GM19238 (cell line): ENCODE measurements at regions not wholly inside any gene's neighbourhood (a gene's known extent, or its start where the extent isn't known, plus 50 kb on each side); places are given as distances from the start of the nearest gene placed in this dataset.
"Not testable (repeated sequence)": the region's sequence is repeated elsewhere in the genome, so short reads cannot be mapped to it uniquely, and the experiment has no call there.

Experiments used
- DNase-seq: peaks from one replicate; pipeline ENCODE4 v3.0.0; 2011; ENCODE audit warnings: low spot score; ENCODE audit not compliant: insufficient read length

DNA sequence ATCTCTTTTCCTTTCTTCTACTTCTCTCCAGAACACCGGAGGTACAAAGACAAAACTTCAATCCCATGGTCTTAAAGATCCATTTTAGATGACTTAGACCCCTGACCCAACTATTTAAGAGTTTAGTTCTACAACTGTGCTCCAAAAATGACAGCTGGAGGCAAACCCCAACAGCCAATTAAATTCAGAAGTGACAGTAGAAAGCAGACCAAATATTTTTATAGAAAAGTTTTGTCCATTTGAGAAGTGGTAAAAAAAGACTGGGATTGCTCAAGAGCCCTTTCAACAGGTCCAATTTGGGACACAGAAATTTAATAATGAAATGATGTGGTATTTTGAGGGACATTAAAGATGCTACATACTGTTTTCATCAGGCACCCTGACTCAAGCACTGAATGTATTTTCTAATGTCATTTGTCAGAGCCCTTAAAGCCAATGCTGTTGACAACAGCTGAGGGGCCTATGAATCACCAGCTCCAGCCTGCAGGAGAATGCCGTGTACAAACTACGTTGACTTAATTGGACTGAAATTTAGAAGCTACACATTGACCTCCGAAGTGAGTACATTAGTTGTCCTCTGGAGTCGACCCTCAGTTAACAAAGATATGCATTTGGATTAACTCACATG is 147.5 kb upstream of the PIK3R1 start:
- DNase-seq = no peak

DNA sequence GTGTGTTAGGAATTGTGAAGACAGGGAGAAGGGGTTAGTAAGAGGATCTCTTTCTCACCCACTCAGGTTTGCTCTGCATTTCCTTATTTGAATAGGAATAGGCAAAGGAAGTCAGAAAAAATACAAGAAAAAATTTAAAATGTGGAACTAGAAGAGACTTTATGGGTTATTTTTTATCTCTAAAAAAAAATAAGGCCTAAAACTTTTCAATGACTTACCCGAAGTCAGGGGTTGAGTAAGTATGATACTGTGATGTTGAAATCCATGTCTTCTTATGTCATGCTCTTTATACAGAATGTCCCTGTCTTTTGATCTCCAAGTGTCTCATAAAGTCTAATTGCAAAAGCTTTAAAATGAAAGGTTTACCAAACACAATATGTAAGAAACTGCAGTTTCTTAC is 148.3 kb upstream of the PIK3R1 start:
- no peak for DNase-seq

DNA sequence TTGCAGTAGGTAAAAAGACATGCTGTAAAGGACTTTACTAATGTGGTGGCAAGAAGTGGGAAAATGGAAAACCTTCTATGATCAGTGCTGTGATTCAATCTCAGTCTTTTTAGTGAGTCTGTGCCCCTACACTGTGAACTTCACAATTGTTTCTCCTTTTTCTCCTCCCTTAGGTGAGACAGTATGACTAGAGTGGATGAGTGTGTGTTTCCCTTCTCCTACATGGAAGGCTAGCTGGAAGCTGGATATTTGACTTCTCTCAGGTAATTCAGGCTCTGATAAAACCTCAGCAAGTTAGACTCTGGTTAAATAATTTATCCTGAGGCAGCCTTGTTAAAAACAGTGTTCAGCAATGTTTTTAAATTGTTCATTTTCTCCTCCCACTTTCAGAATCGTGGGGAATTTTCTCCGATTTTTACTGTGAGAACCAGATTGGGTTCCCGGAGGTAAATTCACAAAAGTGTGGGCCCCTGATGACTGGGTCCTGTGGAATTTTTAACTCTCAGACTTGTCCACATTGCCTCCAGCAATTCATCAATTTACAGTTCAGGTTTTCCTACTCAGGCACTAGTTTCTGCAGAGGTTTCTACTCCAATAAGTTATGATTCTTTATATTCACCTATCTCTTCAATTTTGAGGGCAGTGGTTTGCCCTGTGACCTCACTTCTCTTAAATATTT is 149.1 kb upstream of the PIK3R1 start:
- DNase-seq = no peak

DNA sequence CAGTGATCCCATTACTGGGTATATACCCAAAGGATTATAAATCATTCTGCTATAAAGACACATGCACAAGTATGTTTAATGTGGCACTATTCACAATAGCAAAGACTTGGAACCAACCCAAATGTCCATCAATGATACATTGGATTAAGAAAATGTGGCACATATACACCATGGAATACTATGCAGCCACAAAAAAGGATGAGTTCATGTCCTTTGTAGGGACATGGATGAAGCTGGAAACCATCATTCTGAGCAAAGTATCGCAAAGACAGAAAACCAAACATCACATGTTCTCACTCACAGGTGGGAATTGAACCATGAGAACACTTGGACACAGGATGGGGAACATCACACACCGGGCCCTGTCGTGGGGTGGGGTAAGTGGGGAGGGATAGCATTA is 150.2 kb upstream of the PIK3R1 start:
- not testable (repeated sequence) for DNase-seq

DNA sequence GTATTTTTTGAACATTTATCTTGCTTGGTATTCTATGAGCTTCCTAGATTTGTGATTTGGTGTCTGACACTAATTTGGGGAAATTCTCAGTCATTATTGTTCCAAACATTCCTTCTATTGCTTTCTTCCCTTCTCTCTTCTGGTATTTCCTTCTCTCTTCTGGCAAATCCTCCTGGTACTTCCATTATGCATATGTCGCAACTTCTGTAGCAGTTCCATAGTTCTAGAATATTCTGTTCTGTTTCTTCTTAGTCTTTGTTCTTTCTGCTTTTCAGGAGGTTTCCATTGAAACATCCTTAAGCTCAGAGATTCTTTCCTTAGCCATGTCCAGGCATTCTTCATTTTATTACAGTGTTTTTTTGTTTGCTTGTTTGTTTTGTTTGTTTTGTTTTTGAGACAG is 155.2 kb upstream of the PIK3R1 start:
- no peak for DNase-seq

DNA sequence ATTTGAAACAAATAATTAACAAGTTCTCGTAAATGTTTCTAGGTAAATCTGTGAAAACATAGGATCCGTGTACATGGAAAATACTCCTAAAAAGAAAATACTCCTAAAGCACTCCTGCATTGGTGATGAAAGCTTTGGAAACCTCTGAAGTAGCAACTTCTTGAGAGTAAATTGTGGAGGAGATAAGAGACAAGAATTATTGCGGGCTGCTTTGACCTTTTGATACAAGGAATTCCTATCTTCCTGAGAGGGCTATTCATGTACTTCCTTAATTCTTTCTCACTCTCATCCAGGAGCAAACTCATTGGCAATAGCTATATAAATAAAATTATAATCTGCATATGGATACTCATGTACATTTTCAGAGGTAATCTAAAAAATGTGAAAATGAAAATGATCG is 158.4 kb upstream of the PIK3R1 start:
- DNase-seq = no peak

DNA sequence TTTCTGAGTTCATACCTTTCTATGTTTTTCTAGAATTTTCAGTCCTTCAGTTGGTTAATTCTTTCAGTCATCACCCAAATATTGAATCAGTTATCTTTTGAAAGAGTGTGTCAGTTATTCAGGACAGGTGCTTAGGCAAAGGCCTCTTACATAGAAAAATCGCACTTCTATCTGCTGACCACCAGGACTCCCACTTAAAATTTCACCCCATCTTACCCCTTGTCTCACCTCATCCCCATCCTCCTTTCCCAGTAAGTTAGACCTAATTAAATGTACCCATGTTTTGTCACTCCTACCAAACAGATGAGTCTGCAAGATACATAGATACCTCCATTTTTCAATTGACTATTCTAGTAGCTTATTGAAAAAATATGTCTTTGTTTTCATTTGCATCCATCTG is 159.9 kb upstream of the PIK3R1 start:
- no peak for DNase-seq

DNA sequence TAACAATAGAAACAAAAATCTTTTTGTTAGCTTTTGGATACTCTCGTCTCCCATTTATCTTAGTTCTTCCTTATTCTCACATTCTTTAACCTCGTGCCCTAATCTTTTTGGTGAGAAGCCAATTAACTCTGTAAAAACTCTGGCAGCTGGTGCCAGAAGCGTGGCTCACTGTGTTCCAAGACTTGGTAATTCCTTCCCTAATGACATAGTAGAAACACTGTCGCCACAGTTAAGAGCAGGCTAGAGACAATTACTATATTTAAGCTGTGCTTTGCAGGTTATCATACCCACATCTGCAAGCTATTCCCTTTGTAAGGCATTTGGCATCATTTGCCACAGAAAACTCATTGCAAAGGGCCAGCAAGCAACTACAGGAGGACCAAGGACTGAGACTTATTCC is 160.9 kb upstream of the PIK3R1 start:
- no peak for DNase-seq

DNA sequence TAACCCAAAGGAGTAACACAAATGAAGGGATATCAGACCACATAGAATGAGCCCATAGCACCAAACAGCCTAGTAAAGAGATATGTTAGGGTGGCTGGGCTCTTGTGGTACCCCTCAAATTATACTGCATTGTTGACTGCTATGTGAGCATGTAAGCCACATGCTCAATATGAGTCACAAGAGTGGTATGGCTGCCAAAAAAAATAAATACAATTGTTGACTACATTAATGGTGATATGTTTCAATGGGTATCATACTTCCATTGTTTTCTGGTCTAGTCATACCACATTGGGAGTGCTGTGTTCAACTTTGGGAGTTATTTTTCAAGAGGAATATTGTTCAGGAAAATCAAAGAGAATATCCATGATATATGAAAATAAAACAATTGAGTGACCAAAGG is 162.4 kb upstream of the PIK3R1 start:
- DNase-seq = no peak

DNA sequence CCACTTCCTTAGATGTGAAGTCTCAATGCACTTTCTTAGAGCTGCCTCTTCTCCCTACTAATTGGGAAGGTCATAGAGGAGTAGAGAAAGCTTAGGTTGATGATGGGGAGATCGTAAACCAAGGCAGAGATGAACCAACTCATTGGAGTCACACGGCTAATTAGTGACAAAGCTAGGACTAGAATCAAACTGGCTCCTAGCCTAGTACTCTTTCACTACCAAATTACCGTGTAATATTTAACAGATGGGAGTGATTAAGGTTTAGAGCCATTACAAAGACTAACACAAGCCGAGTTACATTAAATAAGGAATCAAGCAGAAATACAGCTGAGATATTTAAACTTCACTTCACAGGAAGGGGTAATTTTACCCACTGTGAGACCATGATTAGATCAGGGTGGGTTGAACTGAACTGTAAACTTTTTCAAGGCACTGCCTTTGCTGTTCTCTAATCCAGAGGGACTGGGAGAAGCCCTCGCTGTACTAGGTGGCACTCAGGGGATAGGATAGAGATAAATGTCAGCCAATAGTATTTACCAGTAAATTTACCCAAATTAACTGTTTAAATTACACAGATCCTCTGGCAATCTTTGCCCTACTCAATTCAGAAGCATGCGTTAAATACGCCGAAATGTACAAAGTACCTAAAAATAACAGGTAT is 166.4 kb upstream of the PIK3R1 start:
- no peak for DNase-seq

DNA sequence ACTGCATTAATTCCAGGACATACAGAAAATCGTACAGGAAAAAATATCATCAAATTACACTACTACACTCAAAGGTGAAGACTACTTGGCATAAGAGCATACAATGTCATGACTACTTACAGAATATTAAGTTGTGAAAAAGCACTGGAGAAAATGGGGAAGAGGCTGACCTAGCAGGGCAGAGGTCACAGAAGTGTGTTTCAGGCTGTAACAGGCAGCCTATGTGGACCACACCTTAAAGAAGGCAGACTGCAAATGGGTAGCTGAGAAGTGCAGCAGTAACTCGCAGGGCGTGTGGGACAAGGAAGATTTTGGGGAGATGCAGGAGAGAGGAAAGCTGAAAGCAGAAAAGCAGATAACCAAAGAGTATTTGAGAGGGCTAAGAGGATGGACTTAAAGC is 167.0 kb upstream of the PIK3R1 start:
- no peak for DNase-seq

DNA sequence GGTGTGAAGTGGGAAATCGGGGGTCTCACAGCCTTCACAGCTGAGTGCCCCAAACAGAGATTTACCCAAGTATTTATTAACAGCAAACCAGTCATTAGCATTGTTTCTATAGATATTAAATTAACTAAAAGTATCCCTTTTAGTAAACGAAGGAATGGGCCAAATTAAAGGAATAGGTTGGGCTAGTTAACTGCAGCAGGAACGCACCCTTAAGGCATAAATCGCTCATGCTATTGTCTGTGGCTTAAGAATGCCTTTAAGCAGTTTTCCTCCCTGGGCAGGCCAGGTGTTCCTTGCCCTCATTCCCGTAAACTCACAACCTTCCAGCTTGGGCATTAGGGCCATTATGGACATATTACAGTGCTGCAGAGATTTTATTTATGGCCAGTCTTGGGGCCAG is 167.5 kb upstream of the PIK3R1 start:
- DNase-seq = not testable (repeated sequence)

DNA sequence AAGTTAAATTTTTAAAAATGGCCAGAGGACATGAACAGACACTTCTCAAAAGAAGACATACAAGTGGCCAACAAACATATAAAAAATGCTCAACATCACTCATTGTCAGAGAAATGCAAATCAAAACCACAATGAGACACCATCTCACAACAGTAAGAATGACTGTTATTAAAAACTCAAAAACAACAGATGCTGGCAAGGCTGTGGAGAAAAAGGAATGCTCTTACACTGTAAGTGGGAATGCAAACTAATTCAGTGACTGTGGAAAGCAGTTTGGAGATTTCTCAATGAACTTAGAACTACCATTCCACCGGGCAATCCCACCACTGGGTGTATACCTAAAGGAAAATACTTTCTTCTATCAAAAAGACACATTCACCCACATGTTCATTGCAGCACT is 168.5 kb upstream of the PIK3R1 start:
- DNase-seq = no peak

DNA sequence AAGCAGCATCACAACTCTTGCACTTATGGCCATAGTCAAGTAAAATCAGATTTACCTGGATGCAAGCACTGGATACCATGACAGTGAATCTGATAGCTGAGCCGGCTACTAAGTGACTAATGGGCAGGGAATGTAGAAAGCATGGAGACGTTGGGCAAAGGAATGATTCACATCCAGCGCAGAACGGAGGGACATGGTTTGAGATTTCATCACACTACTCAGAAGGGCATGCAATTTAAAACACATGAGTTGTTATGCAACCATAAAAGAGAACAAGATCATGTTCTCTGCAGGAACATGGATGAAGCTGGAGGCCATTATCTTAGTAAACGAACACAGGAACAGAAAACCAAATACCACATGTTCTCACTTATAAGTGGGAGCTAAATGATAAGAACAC is 169.1 kb upstream of the PIK3R1 start:
- no peak for DNase-seq

DNA sequence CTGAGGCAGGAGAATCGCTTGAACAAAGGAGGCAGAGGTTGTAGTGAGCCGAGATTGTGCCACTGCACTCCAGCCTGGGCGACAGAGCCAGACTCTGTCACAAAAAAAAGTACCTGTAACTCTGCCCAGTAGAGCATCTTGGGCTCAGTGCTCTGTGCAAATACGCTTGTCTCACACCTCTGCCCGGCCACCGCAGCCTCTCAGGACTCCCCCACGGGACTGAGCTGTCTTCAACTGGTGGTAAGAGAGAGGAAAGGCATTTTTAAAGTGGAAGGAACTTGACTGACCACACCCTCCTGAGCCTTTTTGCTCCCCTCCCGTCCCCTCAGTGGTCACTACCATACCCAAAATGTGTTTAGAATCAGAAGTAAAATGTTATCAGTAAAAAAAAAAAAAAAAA is 174.3 kb upstream of the PIK3R1 start:
- peak; percentile 25 for DNase-seq

DNA sequence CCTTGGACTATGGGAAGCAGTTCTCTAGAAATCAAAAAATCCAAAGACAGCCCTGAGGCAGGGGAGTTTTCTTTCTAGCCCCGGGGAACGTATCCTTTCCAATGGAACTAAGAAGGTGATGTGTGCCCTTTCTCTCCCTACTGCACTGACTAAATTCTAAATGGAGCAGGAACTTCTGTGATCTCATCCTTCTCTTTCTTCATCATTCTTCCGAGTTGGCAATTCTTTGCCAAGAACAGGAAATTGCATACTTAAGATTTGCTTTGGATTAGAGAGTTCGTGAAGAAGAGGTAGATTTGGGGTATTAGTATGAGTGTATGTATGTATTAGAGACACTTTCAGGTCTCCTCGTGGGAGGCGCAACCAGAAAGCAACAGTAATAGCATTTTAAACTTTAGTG is 178.0 kb upstream of the PIK3R1 start:
- DNase-seq = no peak

DNA sequence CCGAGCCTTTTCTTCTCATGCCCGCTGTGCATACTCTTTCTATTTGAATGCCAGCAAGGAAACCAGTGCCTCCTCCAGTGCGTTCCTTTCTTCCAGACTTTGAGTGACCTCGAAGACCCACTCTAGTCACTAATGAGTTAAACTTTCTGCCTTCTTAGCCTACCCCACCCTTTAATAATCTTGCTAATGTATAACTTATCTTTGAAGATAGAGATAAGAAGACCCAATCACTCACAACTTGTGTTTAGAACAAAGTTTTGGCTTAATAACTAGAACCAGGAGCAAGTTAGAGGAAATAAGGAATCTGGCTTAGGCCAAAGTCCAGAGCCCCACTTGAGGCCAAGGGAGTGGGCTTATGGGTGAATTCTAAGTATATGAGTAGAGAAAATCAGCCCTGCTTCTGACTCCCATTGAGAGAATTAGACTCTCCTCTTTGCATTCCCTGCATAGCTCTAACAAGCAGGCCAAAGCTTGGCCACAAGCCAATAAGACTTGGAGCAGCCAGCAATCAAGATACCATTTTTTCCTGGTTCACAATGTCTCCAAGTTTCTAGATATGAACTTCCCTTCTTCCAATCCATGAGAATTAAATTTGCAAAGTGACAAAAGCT is 181.5 kb upstream of the PIK3R1 start:
- no peak for DNase-seq

DNA sequence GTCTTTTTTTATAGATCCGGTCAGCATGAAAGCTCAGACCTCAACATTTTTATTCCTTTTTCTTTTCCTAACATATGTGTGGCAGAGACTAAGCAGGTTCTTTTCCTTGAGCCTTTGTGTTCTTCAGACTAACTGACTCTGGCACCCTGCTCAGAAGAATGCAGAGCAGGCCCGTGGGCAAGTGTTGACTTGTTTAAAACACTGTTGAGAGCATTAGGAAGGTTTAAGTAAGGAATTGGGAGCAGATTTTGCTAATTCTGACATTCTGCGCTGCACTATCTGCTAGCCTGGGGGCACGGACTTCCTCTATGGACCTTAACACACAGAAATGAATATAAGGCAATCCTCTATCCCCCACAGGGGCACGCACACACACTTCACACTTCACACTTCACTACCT is 182.5 kb upstream of the PIK3R1 start:
- DNase-seq = no peak

DNA sequence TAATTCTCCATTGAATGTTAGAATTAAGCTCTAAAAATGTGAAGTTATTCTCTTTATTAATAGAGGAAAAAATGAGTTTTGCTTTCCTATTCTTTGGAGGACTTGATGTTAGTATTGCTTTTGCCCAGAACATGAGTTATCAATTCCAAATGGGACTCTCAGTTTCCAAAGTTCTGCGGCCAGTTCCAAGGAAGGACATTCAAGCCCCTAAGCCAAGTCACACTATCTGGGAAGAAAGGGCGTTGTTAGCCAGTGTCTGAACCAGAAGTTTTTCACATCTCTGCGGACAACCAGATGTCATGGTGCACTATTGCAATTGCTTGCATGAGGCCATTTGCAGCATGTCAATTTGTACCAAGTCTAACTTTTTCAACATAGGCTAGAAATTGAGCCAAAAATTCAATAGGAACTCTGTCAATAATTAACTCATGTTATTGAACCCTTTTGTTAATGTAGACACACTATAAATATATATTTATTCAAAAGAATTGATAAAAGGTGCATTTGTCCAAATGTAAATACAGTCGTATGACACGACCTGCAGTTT is 183.3 kb upstream of the PIK3R1 start:
- DNase-seq = no peak

DNA sequence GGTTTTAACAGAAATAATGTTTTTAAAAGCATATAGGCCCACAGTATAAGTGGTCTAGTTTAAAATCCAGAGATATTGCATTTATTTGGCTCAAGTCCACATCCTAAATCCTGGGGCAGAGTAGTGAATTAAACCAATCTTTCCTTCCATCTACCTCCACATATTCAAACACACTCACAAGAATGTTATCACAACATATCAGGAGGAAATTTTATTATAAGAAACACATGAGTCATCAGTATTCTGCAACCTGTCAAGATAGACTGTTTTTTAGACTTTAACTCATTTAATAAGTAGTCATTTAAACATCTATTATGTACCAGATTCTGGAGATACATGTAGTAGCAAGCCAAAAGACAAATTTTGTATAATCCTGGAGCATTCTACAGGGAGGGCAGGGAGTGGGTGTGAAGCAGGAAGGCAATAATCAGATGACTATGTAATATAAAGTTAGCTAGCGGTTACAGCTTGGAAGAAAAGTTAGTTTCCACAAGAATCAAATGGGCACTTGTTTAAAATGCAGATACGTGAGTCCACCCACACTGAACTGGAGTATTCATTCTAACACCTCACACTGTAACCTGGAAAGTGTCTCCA is 187.3 kb upstream of the PIK3R1 start:
- no peak for DNase-seq

DNA sequence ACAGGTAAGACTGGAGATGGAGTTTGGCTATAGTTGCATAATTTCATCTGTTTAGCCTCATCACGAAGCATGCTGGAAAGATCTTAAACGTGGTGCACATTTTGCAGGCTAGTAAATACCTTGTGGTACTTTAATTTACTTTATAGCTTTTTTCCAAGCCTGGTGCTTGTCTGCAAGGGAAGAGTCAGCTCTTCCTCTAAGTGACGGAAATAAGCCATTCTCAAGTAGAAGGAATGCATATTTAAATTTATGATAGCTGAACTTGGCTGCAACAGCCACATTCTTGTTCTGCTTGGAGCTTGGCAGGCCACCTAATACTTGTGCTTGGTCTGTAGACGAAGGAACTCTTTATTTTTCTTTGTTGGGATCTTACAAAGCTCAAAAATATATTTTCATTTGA is 188.0 kb upstream of the PIK3R1 start:
- no peak for DNase-seq
